K562 (cell line): ENCODE measurements at regions not wholly inside any gene's neighbourhood (a gene's known extent, or its start where the extent isn't known, plus 50 kb on each side); places are given as distances from the start of the nearest gene placed in this dataset.

Experiments
- E2F5 ChIP-seq: sonication (generic); formaldehyde crosslinking; IDR thresholded peaks from 2 replicates; pipeline ENCODE4 v1.8.0; 2022; ENCODE audit warnings: mild to moderate bottlenecking, missing genetic modification reagents
- RFX5 ChIP-seq: IDR thresholded peaks from 2 replicates; pipeline ENCODE4 v1.6.1; 2011; ENCODE audit warnings: low read depth, mild to moderate bottlenecking, improper control_type of control experiment, low read length
- RFX7 ChIP-seq: fragments of 250-450 bp; sonication (Bioruptor Pico); IDR thresholded peaks from 2 replicates; pipeline ENCODE4 v1.5.1; 2021; ENCODE audit warnings: mild to moderate bottlenecking
- TF ChIP-seq, protein P1 (sequence below), 2 experiments: IDR thresholded peaks; 2 replicates each; pipeline ENCODE4 v1.6.1; 2011; ENCODE audit warnings: borderline replicate concordance in 1 of 2, control low read depth in 1 of 2, low read depth in 1 of 2, low read length in 1 of 2, mild to moderate bottlenecking in 1 of 2, mixed read lengths in 1 of 2, moderate library complexity in 1 of 2; ENCODE audit not compliant: insufficient read depth in 1 of 2, insufficient read length in 1 of 2, poor library complexity in 1 of 2, severe bottlenecking in 1 of 2; ENCODE audit errors: extremely low read depth in 1 of 2

DNA sequence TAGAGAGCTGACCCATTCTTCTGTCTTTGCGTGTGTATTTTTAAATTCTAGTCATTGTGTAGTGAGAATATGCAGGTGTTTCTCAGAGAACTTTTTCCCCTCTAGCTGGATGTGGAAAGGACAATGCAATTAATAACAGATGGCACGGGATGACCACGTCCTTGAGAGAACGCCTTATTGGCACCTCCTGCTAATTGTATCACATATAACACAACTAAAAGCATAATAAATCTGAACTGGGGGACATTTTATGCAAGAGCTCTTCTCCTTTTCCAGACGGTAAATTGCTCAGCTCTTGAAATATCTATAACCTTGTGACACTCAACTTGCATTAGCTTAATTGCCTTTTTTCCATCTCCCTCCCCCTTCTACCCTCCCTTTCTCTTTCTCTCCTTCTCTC lies 62.9 kb upstream of the IZUMO3 start:
- TF ChIP-seq E2F5 (no peak), RFX7 (CRISPR knock-in tag) (no peak), RFX5 (no peak)
- TF ChIP-seq, protein P1, sequence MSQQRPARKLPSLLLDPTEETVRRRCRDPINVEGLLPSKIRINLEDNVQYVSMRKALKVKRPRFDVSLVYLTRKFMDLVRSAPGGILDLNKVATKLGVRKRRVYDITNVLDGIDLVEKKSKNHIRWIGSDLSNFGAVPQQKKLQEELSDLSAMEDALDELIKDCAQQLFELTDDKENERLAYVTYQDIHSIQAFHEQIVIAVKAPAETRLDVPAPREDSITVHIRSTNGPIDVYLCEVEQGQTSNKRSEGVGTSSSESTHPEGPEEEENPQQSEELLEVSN (IDR thresholded peaks at IDR 0.05; ENCODE audit: borderline replicate concordance in 1 of 2, extremely low read depth in 1 of 2, insufficient read depth in 1 of 2, insufficient read length in 1 of 2, low read depth in 1 of 2, low read length in 1 of 2, poor library complexity in 1 of 2, severe bottlenecking in 1 of 2): no peak
